Activated CD8-positive, alpha-beta memory T cell treated with anti-CD3 and anti-CD28 coated beads for 48 hours (primary cell): ENCODE measurements at regions not wholly inside any gene's neighbourhood (a gene's known extent, or its start where the extent isn't known, plus 50 kb on each side); places are given as distances from the start of the nearest gene placed in this dataset.
"Not testable (repeated sequence)": the region's sequence is repeated elsewhere in the genome, so short reads cannot be mapped to it uniquely, and the experiment has no call there.

Source experiments
- DNase-seq, 3 experiments: peaks; one replicate each; pipeline ENCODE4 v3.0.0-alpha.2; 2020; ENCODE audit warnings: low read depth in 2 of 3, low spot score in 2 of 3

DNA sequence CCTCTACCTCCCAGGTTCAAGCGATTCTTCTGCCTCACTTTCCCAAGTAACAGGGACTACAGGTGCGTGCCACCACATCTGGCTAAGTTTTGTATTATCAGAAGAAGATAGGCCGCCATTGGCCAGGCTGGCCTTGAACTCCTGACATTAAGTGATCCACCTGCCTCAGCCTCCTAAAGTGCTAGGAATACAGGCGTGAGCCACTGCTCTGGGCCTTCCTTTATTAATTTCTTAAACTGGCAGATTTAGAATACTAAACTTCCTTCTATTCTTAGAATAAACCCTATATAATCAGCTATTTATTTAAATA lies 86.6 kb downstream of the HFE start:
- DNase-seq: no peak

- DNase-seq: no peak
Observed at GRCh38 chr6:26175033-26175427, 87.8 kb downstream of the HFE start.

DNA sequence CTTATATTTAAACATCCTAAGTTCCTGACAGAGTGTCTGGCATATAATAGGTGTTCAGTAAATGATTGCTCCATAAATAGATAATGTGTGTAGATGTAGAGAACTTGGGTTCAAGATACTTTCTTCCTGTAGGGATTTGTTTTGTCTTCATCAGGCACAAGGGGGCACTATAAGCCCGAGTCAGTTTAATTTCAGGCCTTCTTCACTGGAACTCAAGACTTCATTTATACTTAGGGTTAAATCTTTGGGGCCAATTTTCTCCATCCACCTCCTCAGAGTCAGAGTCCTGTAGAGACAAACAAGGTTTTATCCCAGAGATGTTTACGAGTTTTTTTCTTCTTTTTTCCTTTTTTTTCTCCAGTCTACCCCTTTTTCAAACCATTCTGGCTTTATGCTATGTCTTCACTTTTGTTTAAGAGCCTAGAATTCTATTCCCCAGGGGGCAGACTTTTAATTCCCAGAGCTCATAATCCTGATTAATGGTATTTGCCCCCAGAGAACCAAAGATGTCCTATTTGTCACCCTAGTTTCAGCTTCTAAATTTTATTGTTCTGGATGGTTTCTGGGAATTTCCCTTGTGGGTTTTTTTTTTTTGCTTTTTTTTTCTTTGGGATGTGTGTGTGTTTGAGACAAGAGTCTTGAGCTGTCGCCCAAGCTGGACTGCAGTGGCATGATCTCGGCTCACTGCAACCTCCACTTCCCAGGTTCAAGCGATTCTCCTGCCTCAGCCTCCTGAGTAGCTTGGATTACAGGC lies 88.4 kb downstream of the HFE start:
- DNase-seq: no peak

DNA sequence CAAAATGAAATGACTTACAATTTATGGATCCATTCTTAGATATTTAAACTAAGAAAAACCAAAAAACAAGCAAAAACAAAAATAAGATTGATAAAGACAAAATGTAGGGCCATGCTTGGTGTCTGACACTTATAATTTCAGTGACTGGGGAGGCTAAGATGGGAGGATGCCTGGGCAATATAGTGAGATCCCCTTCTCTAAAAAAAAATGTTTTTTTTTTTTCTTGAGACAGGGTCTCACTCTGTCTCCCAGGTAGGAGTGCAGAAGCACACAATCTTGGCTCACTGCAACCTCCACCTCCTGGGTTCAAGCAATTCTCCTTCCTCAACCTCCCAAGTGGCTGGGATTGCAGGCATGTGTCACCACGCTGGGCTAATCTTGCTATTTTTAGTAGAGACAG lies 92.4 kb downstream of the HFE start:
- no peak for DNase-seq

DNA sequence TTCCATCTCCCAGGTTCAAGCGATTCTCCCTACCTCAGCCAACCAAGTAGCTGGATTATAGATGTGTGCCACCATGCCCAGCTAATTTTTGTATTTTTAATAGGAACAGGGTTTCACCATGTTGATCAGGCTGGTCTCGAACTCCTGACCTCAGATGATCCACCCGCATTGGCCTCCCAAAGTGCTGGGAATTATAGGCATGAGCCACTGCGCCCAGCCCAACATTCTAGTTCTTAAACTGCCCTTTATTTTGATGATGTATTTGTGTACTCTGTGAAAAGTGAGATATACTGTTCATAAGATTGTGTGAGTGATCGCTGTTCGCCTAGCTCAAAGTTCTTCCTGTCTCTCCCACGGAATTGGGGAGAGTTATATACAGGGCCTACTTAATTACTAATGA lies 93.1 kb downstream of the HFE start:
- DNase-seq: no peak

- no peak for DNase-seq
Observed at GRCh38 chr6:26183237-26183580, 96.0 kb downstream of the HFE start.

GRCh38 chr6:26183581-26184366 lies 96.5 kb downstream of the HFE start:
- peak in 1 of 3 experiments; percentile 58 for DNase-seq

DNA sequence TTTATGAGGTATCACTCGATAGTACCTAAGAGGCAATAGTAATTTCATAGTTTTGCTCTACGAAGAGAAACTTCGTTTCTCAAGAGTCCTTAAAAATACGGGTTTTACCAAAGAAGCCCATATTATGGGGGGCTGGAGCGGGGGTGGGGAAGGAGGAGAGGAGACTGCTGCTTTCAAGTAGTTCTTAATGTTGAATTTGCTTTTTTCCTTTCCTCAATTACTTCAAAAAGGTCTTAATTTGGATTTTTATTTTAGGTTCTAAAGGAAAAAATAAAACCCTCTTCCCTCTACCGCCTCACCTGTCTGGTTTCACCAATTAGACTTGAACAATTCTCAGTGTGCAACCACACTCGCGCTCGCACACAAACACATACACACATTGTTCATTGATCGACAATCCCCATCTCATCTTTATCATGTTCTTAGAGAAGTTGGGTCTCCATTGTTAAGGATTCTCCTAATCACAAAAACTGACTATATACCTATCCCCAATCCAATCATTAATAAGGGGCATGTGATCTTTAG lies 97.2 kb downstream of the HFE start:
- no peak for DNase-seq

DNA sequence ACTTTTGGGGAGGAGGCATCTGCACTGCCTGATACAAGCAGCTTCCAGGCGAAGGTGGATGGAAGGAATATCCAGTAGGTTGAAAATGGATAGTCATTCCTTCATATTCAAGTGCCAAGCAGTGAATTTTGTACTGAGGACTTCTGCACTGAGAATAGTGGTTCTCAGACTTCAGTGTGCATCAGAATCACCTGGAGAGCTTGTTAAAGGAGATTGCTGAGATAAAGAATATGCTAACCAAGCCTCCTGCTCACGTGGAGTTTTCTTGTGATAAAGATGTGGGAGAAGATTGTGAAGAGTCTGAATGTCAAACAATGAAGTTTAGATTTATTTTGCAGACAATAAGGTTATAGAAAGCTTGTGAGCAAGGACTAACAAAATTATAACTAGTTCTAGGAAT lies 97.8 kb downstream of the HFE start:
- no peak for DNase-seq

DNA sequence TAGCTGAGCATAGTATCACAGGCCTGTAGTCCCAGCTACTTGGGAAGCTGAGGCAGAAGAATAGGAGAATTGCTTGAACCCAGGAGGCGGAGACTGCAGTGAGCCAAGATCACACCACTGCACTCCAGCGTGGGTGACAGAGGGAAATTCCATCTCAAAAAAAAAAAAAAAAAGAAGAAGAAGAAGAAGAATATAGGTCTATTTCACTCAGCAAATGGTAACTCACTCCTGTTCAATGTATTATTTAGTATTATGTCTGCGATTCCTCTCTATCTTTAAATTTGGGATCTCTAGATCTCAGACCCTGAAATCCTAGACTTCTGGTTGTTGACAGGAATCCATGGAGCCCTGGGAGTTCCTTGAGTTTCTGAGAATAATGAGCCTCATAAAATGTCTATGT lies 98.6 kb downstream of the HFE start:
- no peak for DNase-seq

DNA sequence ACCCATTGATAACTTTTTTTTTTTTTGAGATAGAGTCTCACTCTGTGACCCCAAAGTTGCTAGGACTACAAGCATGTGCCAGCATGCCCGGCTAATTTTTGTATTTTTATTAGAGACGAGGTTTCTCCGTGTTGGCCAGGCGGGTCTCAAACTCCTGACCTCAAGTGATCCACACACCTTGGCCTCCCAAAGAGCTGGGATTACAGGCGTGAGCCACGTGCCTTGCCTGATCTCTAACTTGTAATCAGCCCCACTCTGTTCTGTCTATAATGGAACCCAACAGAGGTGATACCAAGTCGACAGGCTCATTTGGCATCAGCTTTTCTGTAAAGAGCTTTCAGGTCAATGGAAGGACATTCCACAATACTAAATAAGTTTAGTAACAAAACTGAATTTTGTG lies 99.4 kb downstream of the HFE start:
- no peak for DNase-seq

- no peak for DNase-seq
Observed at GRCh38 chr6:26187292-26187691, 100.1 kb downstream of the HFE start.

DNA sequence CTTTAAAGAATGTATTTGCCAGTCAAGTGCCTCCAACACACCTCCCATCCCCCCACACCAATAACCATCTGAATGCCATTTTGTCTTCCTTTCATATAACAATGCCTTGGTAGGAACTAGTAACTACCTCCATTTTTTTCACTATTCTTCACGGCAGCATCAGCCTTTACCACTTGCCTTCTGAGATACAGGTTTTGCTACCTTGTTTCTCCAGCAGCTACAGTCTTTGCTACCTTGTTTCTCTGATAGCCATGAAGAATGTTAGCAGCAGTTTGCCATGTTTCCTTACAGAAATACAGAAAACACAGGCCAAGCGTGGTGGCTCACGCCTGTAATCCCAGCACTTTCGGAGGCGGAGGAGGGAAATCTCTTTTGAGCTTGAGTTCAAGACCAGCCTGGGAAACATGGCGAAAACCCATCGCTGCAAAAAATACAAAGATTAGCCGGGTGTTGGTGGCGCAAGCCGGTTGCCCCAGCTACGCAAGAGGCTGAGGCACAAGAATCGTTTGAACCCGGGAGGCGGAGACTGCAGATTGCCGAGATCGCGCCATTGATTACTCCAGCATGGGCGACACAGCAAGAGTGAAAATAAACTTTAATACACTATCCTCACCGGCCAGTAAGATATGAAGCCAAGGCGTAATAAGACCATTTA lies 100.9 kb downstream of the HFE start:
- DNase-seq: peak in 1 of 3 experiments; percentile 28

GRCh38 chr6:26191512-26191911 lies 104.3 kb downstream of the HFE start:
- DNase-seq: not testable (repeated sequence)

DNA sequence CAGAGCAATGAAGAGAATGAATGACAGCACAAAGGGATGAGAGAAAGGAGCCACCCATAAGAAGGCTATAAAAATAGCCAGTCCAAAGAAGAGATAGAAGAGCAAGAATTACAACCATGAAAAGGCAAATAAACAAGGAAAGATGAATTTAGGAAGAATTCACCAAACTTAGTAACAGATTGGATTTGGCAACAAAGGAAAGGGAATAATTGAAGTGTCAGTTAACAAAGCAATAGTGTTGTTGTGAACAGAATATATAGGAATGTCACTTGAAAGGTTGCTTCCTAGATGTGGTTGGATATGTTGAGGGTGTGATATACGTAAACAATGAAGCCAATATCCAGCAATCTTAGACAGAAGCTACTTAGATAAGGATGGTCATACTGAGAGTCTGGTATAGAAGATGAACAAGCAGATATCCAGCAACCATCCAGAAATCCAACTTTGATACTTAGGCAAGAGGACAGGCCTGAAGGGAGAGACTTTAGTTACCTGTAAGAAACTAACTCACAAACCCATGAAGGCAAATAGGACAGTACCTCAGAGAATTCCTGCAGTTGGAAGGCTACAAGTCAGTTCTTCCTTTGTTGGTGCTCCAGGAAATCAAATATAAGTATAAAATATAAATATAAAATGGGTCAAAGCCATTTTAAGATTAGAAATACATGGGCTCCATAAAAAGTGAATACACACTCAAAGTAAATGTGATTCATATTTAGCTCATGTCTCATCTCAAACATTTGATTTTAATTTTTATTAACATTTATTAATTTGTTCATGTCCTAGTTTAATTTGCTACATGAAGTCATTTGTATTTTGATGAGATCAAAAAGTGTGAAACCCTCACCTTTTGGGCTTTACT lies 106.5 kb downstream of the HFE start:
- DNase-seq: no peak

- no peak for DNase-seq
Observed at GRCh38 chr6:26194329-26194701, 107.1 kb downstream of the HFE start.

GRCh38 chr6:26194816-26195375 lies 107.7 kb downstream of the HFE start:
- DNase-seq: no peak

- DNase-seq: no peak
Observed at GRCh38 chr6:26195376-26195923, 108.2 kb downstream of the HFE start.

GRCh38 chr6:26195924-26196845 lies 109.0 kb downstream of the HFE start:
- DNase-seq: no peak
